ENCODE measurements at regions not wholly inside any gene's neighbourhood (a gene's known extent, or its start where the extent isn't known, plus 50 kb on each side); places are given as distances from the start of the nearest gene placed in this dataset.

GRCh38 chr15:98144388-98144787 is 183.9 kb downstream of the ARRDC4 start:
- no peaks in the 10 kb centered on the region for H3K9me3 ChIP-seq (ENCODE audit: control extremely low read depth in 1 of 3, control insufficient read depth in 2 of 3, insufficient read depth in 1 of 3, low read length in 2 of 3)
- no peak overlapping the region for H3K27ac ChIP-seq (ENCODE audit: low read length in 2 of 2)
- DNase-seq (no peak), ATAC-seq (ENCODE audit: low read depth) (no peak)
- H3K4me3 ChIP-seq (ENCODE audit: control extremely low read depth in 1 of 5, extremely low read depth in 1 of 5, insufficient read depth in 1 of 5, low read depth in 2 of 5, low read length in 4 of 5): no peak overlapping the region
- intact Hi-C loops (cut with micrococcal nuclease): no loop called here
- no peaks in the 10 kb centered on the region for H4K20me1 ChIP-seq (ENCODE audit: control insufficient read depth, insufficient read depth, low read length, poor library complexity, severe bottlenecking)
- no peaks in the 10 kb centered on the region for H3K27me3 ChIP-seq (replicated peaks in 1 of 4; ENCODE audit: control extremely low read depth in 1 of 4, control insufficient read depth in 3 of 4, insufficient read depth in 4 of 4, low read length in 3 of 4)
- Mint-ChIP-seq H3K27me3 (peaks cover 4% of the 10 kb centered on the region), H3K4me1 (peaks cover 12% of the 10 kb centered on the region), H3K4me3 (no peak overlapping the region), H3K9me3 (ENCODE audit: insufficient read depth) (no peaks in the 10 kb centered on the region), H3K27ac (no peak overlapping the region)
- no peaks in the 10 kb centered on the region for H3K79me2 ChIP-seq (ENCODE audit: control insufficient read depth, insufficient read depth, low read length)
- CTCF ChIA-PET: no interaction called here
- no peak overlapping the region for H2AFZ ChIP-seq (ENCODE audit: insufficient read depth, low read depth, low read length, poor library complexity, severe bottlenecking)
- no peaks in the 10 kb centered on the region for H3K36me3 ChIP-seq (replicated peaks in 1 of 2; ENCODE audit: control extremely low read depth in 1 of 2, control insufficient read depth in 1 of 2, extremely low read depth in 1 of 2, insufficient read depth in 2 of 2, low read length in 1 of 2)
- TF ChIP-seq CTCF (IDR thresholded peaks at IDR 0.05) (no peak), EZH2 (IDR thresholded peaks at IDR 0.05; ENCODE audit: borderline replicate concordance, insufficient read depth, low read depth, low read length, poor library complexity, severe bottlenecking) (no peak)
- 100% methylated on average over 1 of the region's 2 CpGs for WGBS (ENCODE audit: insufficient coverage)
- no peak overlapping the region for H3K9ac ChIP-seq (ENCODE audit: low read length)
- no peak overlapping the region for H3K4me2 ChIP-seq (replicated peaks; ENCODE audit: low read depth, low read length, poor library complexity, severe bottlenecking)
- peaks cover 7 to 12% of the 10 kb centered on the region in 2 donors for H3K4me1 ChIP-seq (ENCODE audit: control insufficient read depth in 2 of 2, insufficient read depth in 2 of 2, low read length in 2 of 2)
- POLR2A ChIA-PET: no interaction called here

GRCh38 chr15:98146031-98146820 is 185.7 kb downstream of the ARRDC4 start:
- no peak for ATAC-seq (ENCODE audit: low read depth)
- no peak overlapping the region for H3K4me2 ChIP-seq (replicated peaks; ENCODE audit: low read depth, low read length, poor library complexity, severe bottlenecking)
- H3K4me3 Mint-ChIP-seq: peak overlapping the region; percentile 11
- no peak overlapping the region for H3K27ac Mint-ChIP-seq
- WGBS (ENCODE audit: insufficient coverage): 19% methylated on average over 16 of the region's 17 CpGs
- no peaks in the 10 kb centered on the region for H3K36me3 ChIP-seq (replicated peaks in 1 of 2; ENCODE audit: control extremely low read depth in 1 of 2, control insufficient read depth in 1 of 2, extremely low read depth in 1 of 2, insufficient read depth in 2 of 2, low read length in 1 of 2)
- peaks cover 17% of the 10 kb centered on the region for H3K4me1 Mint-ChIP-seq
- CTCF ChIA-PET: no interaction called here
- H3K79me2 ChIP-seq (ENCODE audit: control insufficient read depth, insufficient read depth, low read length): no peaks in the 10 kb centered on the region
- H3K9me3 Mint-ChIP-seq (ENCODE audit: insufficient read depth): no peaks in the 10 kb centered on the region
- TF ChIP-seq EZH2 (IDR thresholded peaks at IDR 0.05; ENCODE audit: borderline replicate concordance, insufficient read depth, low read depth, low read length, poor library complexity, severe bottlenecking) (no peak), CTCF (IDR thresholded peaks at IDR 0.05) (no peak)
- no peaks in the 10 kb centered on the region for H3K9me3 ChIP-seq (ENCODE audit: control extremely low read depth in 1 of 3, control insufficient read depth in 2 of 3, insufficient read depth in 1 of 3, low read length in 2 of 3)
- peaks cover 4% of the 10 kb centered on the region for H3K27me3 Mint-ChIP-seq
- POLR2A ChIA-PET: no interaction called here
- DNase-seq: no peak
- no peaks in the 10 kb centered on the region for H4K20me1 ChIP-seq (ENCODE audit: control insufficient read depth, insufficient read depth, low read length, poor library complexity, severe bottlenecking)
- H3K4me3 ChIP-seq (ENCODE audit: control extremely low read depth in 1 of 5, extremely low read depth in 1 of 5, insufficient read depth in 1 of 5, low read depth in 2 of 5, low read length in 4 of 5): no peak overlapping the region
- no peak overlapping the region for H3K9ac ChIP-seq (ENCODE audit: low read length)
- H3K27ac ChIP-seq (ENCODE audit: low read length in 2 of 2): no peak overlapping the region
- H3K4me1 ChIP-seq (ENCODE audit: control insufficient read depth in 2 of 2, insufficient read depth in 2 of 2, low read length in 2 of 2): peaks cover 7 to 14% of the 10 kb centered on the region in 2 donors
- intact Hi-C loops (cut with micrococcal nuclease): no loop called here
- no peak overlapping the region for H2AFZ ChIP-seq (ENCODE audit: insufficient read depth, low read depth, low read length, poor library complexity, severe bottlenecking)
- no peaks in the 10 kb centered on the region for H3K27me3 ChIP-seq (replicated peaks in 1 of 4; ENCODE audit: control extremely low read depth in 1 of 4, control insufficient read depth in 3 of 4, insufficient read depth in 4 of 4, low read length in 3 of 4)
